ENCODE measurements at regions not wholly inside any gene's neighbourhood (a gene's known extent, or its start where the extent isn't known, plus 50 kb on each side); places are given as distances from the start of the nearest gene placed in this dataset.

- DNase-seq (ENCODE audit: extremely low read depth in 1 of 2, low read depth in 1 of 2): no peak
Measured at GRCh38 chr3:34174740-34175139, 376.3 kb downstream of the PDCD6IP start.

GRCh38 chr3:34175636-34176176 lies 377.3 kb downstream of the PDCD6IP start:
- no peak for DNase-seq (ENCODE audit: extremely low read depth in 1 of 2, low read depth in 1 of 2)

GRCh38 chr3:34176723-34177122 lies 378.3 kb downstream of the PDCD6IP start:
- no peak for DNase-seq (ENCODE audit: extremely low read depth in 1 of 2, low read depth in 1 of 2)

- DNase-seq (ENCODE audit: extremely low read depth in 1 of 2, low read depth in 1 of 2): no peak
Measured at GRCh38 chr3:34178415-34178814, 380.0 kb downstream of the PDCD6IP start.

GRCh38 chr3:34179716-34180115 lies 381.3 kb downstream of the PDCD6IP start:
- no peak for DNase-seq (ENCODE audit: extremely low read depth in 1 of 2, low read depth in 1 of 2)

- DNase-seq (ENCODE audit: extremely low read depth in 1 of 2, low read depth in 1 of 2): no peak
Measured at GRCh38 chr3:34180532-34180931, 382.1 kb downstream of the PDCD6IP start.

- no peak for DNase-seq (ENCODE audit: extremely low read depth in 1 of 2, low read depth in 1 of 2)
Measured at GRCh38 chr3:34183114-34183513, 384.7 kb downstream of the PDCD6IP start.

GRCh38 chr3:34183611-34184340 lies 385.3 kb downstream of the PDCD6IP start:
- DNase-seq (ENCODE audit: extremely low read depth in 1 of 2, low read depth in 1 of 2): no peak

GRCh38 chr3:34185301-34185700 lies 386.9 kb downstream of the PDCD6IP start:
- no peak for DNase-seq (ENCODE audit: extremely low read depth in 1 of 2, low read depth in 1 of 2)

GRCh38 chr3:34189133-34189532 lies 390.7 kb downstream of the PDCD6IP start:
- no peak for DNase-seq (ENCODE audit: extremely low read depth in 1 of 2, low read depth in 1 of 2)

- DNase-seq (ENCODE audit: extremely low read depth in 1 of 2, low read depth in 1 of 2): no peak
Measured at GRCh38 chr3:34196914-34197313, 398.5 kb downstream of the PDCD6IP start.

GRCh38 chr3:34198309-34198708 lies 399.9 kb downstream of the PDCD6IP start:
- no peak for DNase-seq (ENCODE audit: extremely low read depth in 1 of 2, low read depth in 1 of 2)

- DNase-seq (ENCODE audit: extremely low read depth in 1 of 2, low read depth in 1 of 2): no peak
Measured at GRCh38 chr3:34200576-34200975, 402.1 kb downstream of the PDCD6IP start.

- no peak for DNase-seq (ENCODE audit: extremely low read depth in 1 of 2, low read depth in 1 of 2)
Measured at GRCh38 chr3:34202975-34203374, 404.5 kb downstream of the PDCD6IP start.

GRCh38 chr3:34203386-34203785 lies 405.0 kb downstream of the PDCD6IP start:
- DNase-seq (ENCODE audit: extremely low read depth in 1 of 2, low read depth in 1 of 2): no peak

GRCh38 chr3:34207002-34207401 lies 408.6 kb downstream of the PDCD6IP start:
- no peak for DNase-seq (ENCODE audit: extremely low read depth in 1 of 2, low read depth in 1 of 2)

GRCh38 chr3:34207806-34208205 lies 409.4 kb downstream of the PDCD6IP start:
- DNase-seq (ENCODE audit: extremely low read depth in 1 of 2, low read depth in 1 of 2): no peak

- DNase-seq (ENCODE audit: extremely low read depth in 1 of 2, low read depth in 1 of 2): no peak
Measured at GRCh38 chr3:34212175-34212574, 413.7 kb downstream of the PDCD6IP start.

- no peak for DNase-seq (ENCODE audit: extremely low read depth in 1 of 2, low read depth in 1 of 2)
Measured at GRCh38 chr3:34212656-34213055, 414.2 kb downstream of the PDCD6IP start.

- DNase-seq (ENCODE audit: extremely low read depth in 1 of 2, low read depth in 1 of 2): no peak
Measured at GRCh38 chr3:34213478-34213877, 415.0 kb downstream of the PDCD6IP start.

- DNase-seq (ENCODE audit: extremely low read depth in 1 of 2, low read depth in 1 of 2): no peak
Measured at GRCh38 chr3:34216711-34217335, 418.4 kb downstream of the PDCD6IP start.

GRCh38 chr3:34218706-34219385 lies 420.4 kb downstream of the PDCD6IP start:
- no peak for DNase-seq (ENCODE audit: extremely low read depth in 1 of 2, low read depth in 1 of 2)
